Breast epithelium (tissue), 4 donors: ENCODE measurements at regions not wholly inside any gene's neighbourhood (a gene's known extent, or its start where the extent isn't known, plus 50 kb on each side); places are given as distances from the start of the nearest gene placed in this dataset.

Experiments used
- DNase-seq, 2 donors: peaks; one replicate each; pipeline ENCODE4 v3.0.0-alpha.2; 2019; ENCODE audit warnings: low spot score in 2 of 2
- H3K27ac ChIP-seq, 2 donors: fragments of 200-600 bp; sonication (generic) in 1 of 2; one replicate each; pipeline ENCODE4 v1.5.1; 2016 to 2019; ENCODE audit warnings: mild to moderate bottlenecking in 1 of 2
- H3K27me3 ChIP-seq, 2 donors: fragments of 200-600 bp; sonication (generic) in 1 of 2; one replicate each; pipeline versions ENCODE4 v1.5.1 to v1.6.0; 2017 to 2019; ENCODE audit warnings: control low read depth in 1 of 2, mild to moderate bottlenecking in 1 of 2
- H3K36me3 ChIP-seq: fragments of 200-600 bp; one replicate; pipeline ENCODE4 v1.5.1; 2019
- H3K4me1 ChIP-seq, 2 donors: fragments of 200-600 bp; sonication (generic); one replicate each; pipeline ENCODE4 v1.5.1; 2016 to 2019; ENCODE audit warnings: control low read depth in 1 of 2
- H3K4me3 ChIP-seq, 3 donors: fragments of 200-600 bp; sonication (generic); 1 replicate in 2 of 3; 2 replicates in 1 of 3; pipeline ENCODE4 v1.5.1; 2016 to 2019; ENCODE audit warnings: mild to moderate bottlenecking in 3 of 3, moderate library complexity in 2 of 3
- H3K9me3 ChIP-seq, 2 donors: fragments of 200-600 bp; sonication (generic) in 1 of 2; one replicate each; pipeline ENCODE4 v1.5.1; 2016 to 2019; ENCODE audit warnings: control low read depth in 1 of 2
- CTCF ChIP-seq, 3 donors: fragments of 450-650 bp; IDR thresholded peaks; one replicate each; pipeline ENCODE4 v1.5.1; 2016 to 2017; ENCODE audit warnings: antibody characterized with exemption in 3 of 3, mild to moderate bottlenecking in 3 of 3, moderate library complexity in 3 of 3
- POLR2A ChIP-seq: fragments of 450-650 bp; IDR thresholded peaks from one replicate; pipeline ENCODE4 v1.6.1; 2016; ENCODE audit warnings: antibody characterized with exemption, mild to moderate bottlenecking, moderate library complexity
- POLR2AphosphoS5 ChIP-seq, 3 donors: sonication (generic); formaldehyde crosslinking; IDR thresholded peaks; one replicate each; pipeline ENCODE4 v1.6.1; 2017; ENCODE audit warnings: antibody characterized with exemption in 3 of 3
- intact Hi-C: fragments of 100-400 bp; cut with DNase I; formaldehyde crosslinking; loops from one replicate; pipeline ENCODE4 v1.15.1; 2023; ENCODE audit warnings: low total_unique reads

- no peak overlapping the region for H3K27ac ChIP-seq
- H3K4me1 ChIP-seq, result no peaks in the 10 kb centered on the region
- no peak for DNase-seq
- no peaks in the 10 kb centered on the region for H3K36me3 ChIP-seq
- intact Hi-C loops, result no loop called here
- H3K9me3 ChIP-seq, result no peaks in the 10 kb centered on the region
- H3K27me3 ChIP-seq, result no peaks in the 10 kb centered on the region
- H3K4me3 ChIP-seq, result no peak overlapping the region
- TF ChIP-seq CTCF (IDR thresholded peaks at IDR 0.05) (no peak), POLR2A (no peak), POLR2AphosphoS5 (IDR thresholded peaks at IDR 0.05) (no peak)
Measured at GRCh38 chr1:222865718-222866117, 50.9 kb downstream of the DISP1 start.

- Histone ChIP-seq H3K4me3 (no peak overlapping the region), H3K27me3 (no peaks in the 10 kb centered on the region), H3K36me3 (no peaks in the 10 kb centered on the region), H3K9me3 (no peaks in the 10 kb centered on the region), H3K4me1 (no peaks in the 10 kb centered on the region), H3K27ac (no peak overlapping the region)
- TF ChIP-seq POLR2AphosphoS5 (IDR thresholded peaks at IDR 0.05) (no peak), CTCF (IDR thresholded peaks at IDR 0.05) (no peak), POLR2A (no peak)
- no peak for DNase-seq
- intact Hi-C loops, result no loop called here
Measured at GRCh38 chr1:222867316-222867715, 52.5 kb downstream of the DISP1 start.

- Histone ChIP-seq H3K4me1 (no peaks in the 10 kb centered on the region), H3K27me3 (no peaks in the 10 kb centered on the region), H3K4me3 (no peak overlapping the region), H3K36me3 (no peaks in the 10 kb centered on the region), H3K27ac (no peak overlapping the region), H3K9me3 (no peaks in the 10 kb centered on the region)
- intact Hi-C loops, result no loop called here
- no peak for DNase-seq
- TF ChIP-seq CTCF (IDR thresholded peaks at IDR 0.05) (no peak), POLR2AphosphoS5 (IDR thresholded peaks at IDR 0.05) (no peak), POLR2A (no peak)
Measured at GRCh38 chr1:222876182-222876581, 61.3 kb downstream of the DISP1 start.

GRCh38 chr1:222877854-222878253 is 63.0 kb downstream of the DISP1 start:
- Histone ChIP-seq H3K36me3 (no peaks in the 10 kb centered on the region), H3K4me1 (no peaks in the 10 kb centered on the region), H3K4me3 (no peak overlapping the region), H3K9me3 (no peaks in the 10 kb centered on the region), H3K27me3 (no peaks in the 10 kb centered on the region), H3K27ac (no peak overlapping the region)
- intact Hi-C loops, result no loop called here
- TF ChIP-seq POLR2A, result no peak
- TF ChIP-seq CTCF (IDR thresholded peaks at IDR 0.05), result no peak
- no peak for TF ChIP-seq POLR2AphosphoS5 (IDR thresholded peaks at IDR 0.05)
- no peak for DNase-seq

- intact Hi-C loops, result no loop called here
- no peak overlapping the region for H3K4me3 ChIP-seq
- no peaks in the 10 kb centered on the region for H3K4me1 ChIP-seq
- no peak for DNase-seq
- H3K27me3 ChIP-seq, result no peaks in the 10 kb centered on the region
- no peaks in the 10 kb centered on the region for H3K36me3 ChIP-seq
- no peaks in the 10 kb centered on the region for H3K9me3 ChIP-seq
- TF ChIP-seq POLR2AphosphoS5 (IDR thresholded peaks at IDR 0.05) (no peak), POLR2A (no peak), CTCF (IDR thresholded peaks at IDR 0.05) (no peak)
- H3K27ac ChIP-seq, result no peak overlapping the region
Measured at GRCh38 chr1:222880587-222880986, 65.7 kb downstream of the DISP1 start.
